Endothelial cell of umbilical vein (primary cell): ENCODE measurements at regions not wholly inside any gene's neighbourhood (a gene's known extent, or its start where the extent isn't known, plus 50 kb on each side); places are given as distances from the start of the nearest gene placed in this dataset.

Source experiments
- BruUV-seq: library from RNA; stranded (reverse); fragments of 400-500 nt; replicated peaks from 2 replicates; lab custom pipeline; 2021; lab: Mats Ljungman, UMichigan
- CTCF ChIA-PET: fragments of 300-600, 350-600 bp; sonication (Branson Sonifier 250); formaldehyde crosslinking; loops from one replicate; lab custom pipeline; 2021; ENCODE audit warnings: antibody characterized with exemption, inconsistent platforms; lab: Charles Lee
- POLR2A ChIA-PET: fragments of 300-600, 350-600 bp; sonication (Branson Sonifier 250); formaldehyde crosslinking; loops from one replicate; lab custom pipeline; 2021; ENCODE audit warnings: antibody characterized with exemption, inconsistent platforms; lab: Charles Lee
- DNase-seq: peaks from one replicate; pipeline ENCODE4 v3.0.0-alpha.2; 2011; ENCODE audit warnings: low read depth, low spot score
- FAIRE-seq: peaks from 2 replicates; lab custom pipeline; 2011; peaks lifted over from hg19 to GRCh38; lab: Jason Lieb, UNC
- H2AFZ ChIP-seq: 2 replicates; pipeline ENCODE4 v1.6.0; 2012; ENCODE audit warnings: low read depth, low read length, control low read depth, inconsistent platforms
- H3K27ac ChIP-seq: 2 replicates; pipeline ENCODE4 v1.5.1; 2011; ENCODE audit warnings: low read depth, mild to moderate bottlenecking, control low read depth, low read length, moderate library complexity; ENCODE audit not compliant: insufficient read depth
- H3K27me3 ChIP-seq, 2 experiments: 2 replicates each; pipeline versions ENCODE4 v1.6.0 to v1.6.1; 2011; ENCODE audit warnings: low read length in 2 of 2, mixed read lengths in 1 of 2; ENCODE audit not compliant: control insufficient read depth in 2 of 2, insufficient read depth in 2 of 2
- H3K36me3 ChIP-seq, 2 experiments: 2 replicates in 1 of 2; 3 replicates in 1 of 2; pipeline ENCODE4 v1.5.1; 2011; ENCODE audit warnings: low read length in 2 of 2, mild to moderate bottlenecking in 1 of 2, moderate library complexity in 1 of 2; ENCODE audit not compliant: control insufficient read depth in 2 of 2, insufficient read depth in 2 of 2; ENCODE audit errors: extremely low read depth in 1 of 2
- H3K4me1 ChIP-seq: 3 replicates; pipeline ENCODE4 v1.5.1; 2011; ENCODE audit warnings: mild to moderate bottlenecking, low read length; ENCODE audit not compliant: control insufficient read depth, insufficient read depth; ENCODE audit errors: extremely low read depth
- H3K4me2 ChIP-seq: 2 replicates; pipeline ENCODE4 v1.6.1; 2011; ENCODE audit warnings: low read length, control low read depth, mixed read lengths; ENCODE audit not compliant: insufficient read depth
- H3K4me3 ChIP-seq, 3 experiments: fragments of 200-600 bp in 1 of 3; sonication (generic), shearing (Covaris generic) in 1 of 3; replicated peaks in 1 of 3; 2 replicates each; pipeline ENCODE4 v1.5.1; 2011 to 2016; ENCODE audit warnings: control low read depth in 3 of 3, low read length in 3 of 3, mild to moderate bottlenecking in 2 of 3, inconsistent platforms in 1 of 3, low read depth in 1 of 3, moderate library complexity in 1 of 3; ENCODE audit not compliant: insufficient read depth in 1 of 3
- H3K79me2 ChIP-seq: 2 replicates; pipeline ENCODE4 v1.6.0; 2012; ENCODE audit warnings: low read length, inconsistent platforms; ENCODE audit not compliant: control insufficient read depth, insufficient read depth
- H3K9ac ChIP-seq: replicated peaks from 2 replicates; pipeline ENCODE3; 2011; ENCODE audit warnings: low read length, control low read depth; ENCODE audit not compliant: insufficient read depth; ENCODE audit errors: extremely low read depth
- H3K9me1 ChIP-seq: replicated peaks from 3 replicates; pipeline ENCODE4 v1.6.0; 2011; ENCODE audit warnings: mild to moderate bottlenecking, low read length; ENCODE audit not compliant: control insufficient read depth, insufficient read depth; ENCODE audit errors: extremely low read depth
- H3K9me3 ChIP-seq: replicated peaks from 2 replicates; pipeline ENCODE4 v1.5.1; 2012; ENCODE audit warnings: low read length, inconsistent platforms; ENCODE audit not compliant: control insufficient read depth, insufficient read depth
- H4K20me1 ChIP-seq: replicated peaks from 2 replicates; pipeline ENCODE3; 2011; ENCODE audit warnings: mild to moderate bottlenecking, low read length; ENCODE audit not compliant: control insufficient read depth, insufficient read depth; ENCODE audit errors: extremely low read depth
- CTCF ChIP-seq, 2 donors: IDR thresholded peaks; 1 replicate in 1 of 2; 2 replicates in 1 of 2; pipeline ENCODE4 v1.5.1; 2011; ENCODE audit warnings: low read length in 2 of 2, mild to moderate bottlenecking in 2 of 2, moderate library complexity in 2 of 2, control low read depth in 1 of 2, inconsistent platforms in 1 of 2, low read depth in 1 of 2; ENCODE audit not compliant: insufficient read depth in 1 of 2; ENCODE audit errors: extremely low read depth in 1 of 2
- EZH2 ChIP-seq: IDR thresholded peaks from 2 replicates; pipeline ENCODE4 v1.6.1; 2012; ENCODE audit warnings: borderline replicate concordance, low read depth, mild to moderate bottlenecking, moderate library complexity, low read length, inconsistent platforms; ENCODE audit not compliant: severe bottlenecking
- FOS ChIP-seq: IDR thresholded peaks from 2 replicates; pipeline ENCODE4 v1.6.1; 2011; ENCODE audit warnings: mild to moderate bottlenecking, low read length, moderate library complexity, borderline replicate concordance; ENCODE audit not compliant: insufficient read depth
- GATA2 ChIP-seq: IDR thresholded peaks from 2 replicates; pipeline ENCODE4 v1.7.0; 2011; ENCODE audit warnings: low read depth, mild to moderate bottlenecking, moderate library complexity, mixed read lengths, low read length; ENCODE audit not compliant: insufficient read length, insufficient read depth
- JUN ChIP-seq: IDR thresholded peaks from 2 replicates; pipeline ENCODE4 v1.6.1; 2011; ENCODE audit warnings: borderline replicate concordance, low read depth; ENCODE audit not compliant: insufficient read length, insufficient read depth
- MAX ChIP-seq: IDR thresholded peaks from 2 replicates; pipeline ENCODE4 v1.6.1; 2011; ENCODE audit not compliant: insufficient read depth, insufficient read length
- MYC ChIP-seq: IDR thresholded peaks from one replicate; pipeline ENCODE4 v1.6.1; 2011; ENCODE audit warnings: mild to moderate bottlenecking, low read depth, low read length
- POLR2A ChIP-seq: IDR thresholded peaks from 2 replicates; pipeline ENCODE4 v1.6.1; 2012; ENCODE audit warnings: low read depth, mild to moderate bottlenecking, control low read depth, low read length
- POLR2AphosphoS5 ChIP-seq: IDR thresholded peaks from 2 replicates; pipeline ENCODE4 v1.6.1; 2012; ENCODE audit warnings: low read depth, mild to moderate bottlenecking, control low read depth, low read length, moderate library complexity; ENCODE audit not compliant: insufficient read depth
- dilution Hi-C: fragments of 300-500 bp; cut with MboI; formaldehyde crosslinking; loops from one replicate; pipeline ENCODE4 v1.15.0; 2019; ENCODE audit warnings: low sequenced_read_pairs; ENCODE audit not compliant: extremely low pct_ligation_motif_present
- intact Hi-C: fragments of 100-400 bp; cut with micrococcal nuclease; formaldehyde crosslinking; loops from one replicate; pipeline ENCODE4 v1.10.0; 2022

GRCh38 chr7:45296748-45297147 is 139.2 kb downstream of the RAMP3 start:
- CTCF ChIA-PET, result interaction anchor here (1.0 kb wide), 1 partner anchor 35 kb away, joined by 3 read pairs; no protein-coding TSS in a partner anchor
- DNase-seq (no peak), FAIRE-seq (no peak)
- no peak overlapping the region for H2AFZ ChIP-seq
- H3K79me2 ChIP-seq, result no peaks in the 10 kb centered on the region
- no peaks in the 10 kb centered on the region for H3K9me3 ChIP-seq
- H3K9ac ChIP-seq, result no peak overlapping the region
- no peak overlapping the region for H3K27ac ChIP-seq
- no peaks in the 10 kb centered on the region for H4K20me1 ChIP-seq
- BruUV-seq, result no TSS peak
- intact Hi-C loops (no loop called here), dilution Hi-C loops (no loop called here)
- TF ChIP-seq EZH2 (no peak), FOS (no peak), JUN (no peak), MYC (no peak), GATA2 (no peak), CTCF (IDR thresholded peaks at IDR 0.05; ENCODE audit: extremely low read depth in 1 of 2, insufficient read depth in 1 of 2, low read depth in 1 of 2, low read length in 2 of 2) (no peak), POLR2A (no peak), MAX (no peak), POLR2AphosphoS5 (no peak)
- no peaks in the 10 kb centered on the region for H3K4me1 ChIP-seq
- H3K9me1 ChIP-seq, result no peaks in the 10 kb centered on the region
- no peaks in the 10 kb centered on the region for H3K36me3 ChIP-seq
- no peak overlapping the region for H3K4me2 ChIP-seq
- POLR2A ChIA-PET, result no interaction called here
- H3K27me3 ChIP-seq, result no peaks in the 10 kb centered on the region
- H3K4me3 ChIP-seq, result no peak overlapping the region
